Psoas muscle (tissue), 7 donors: ENCODE measurements at regions not wholly inside any gene's neighbourhood (a gene's known extent, or its start where the extent isn't known, plus 50 kb on each side); places are given as distances from the start of the nearest gene placed in this dataset.

ENCODE experiments used
- ATAC-seq, 4 donors: fragments of 200-7000 bp; cut with Tn5 transposase; one replicate each; pipeline ENCODE4 v1.9.1; 2020; ENCODE audit warnings: moderate library complexity in 3 of 4, mild to moderate bottlenecking in 2 of 4
- DNase-seq, 2 donors: peaks; one replicate each; pipeline ENCODE4 v3.0.0-alpha.2; 2020
- H3K27ac ChIP-seq: fragments of 200-600 bp; one replicate; pipeline ENCODE4 v1.8.0; 2022
- H3K27me3 ChIP-seq, 3 donors: fragments of 200-600 bp in 1 of 3; one replicate each; pipeline versions ENCODE4 v1.6.1 to v1.8.0; 2013 to 2022; ENCODE audit warnings: low read length in 2 of 3, mild to moderate bottlenecking in 2 of 3, moderate library complexity in 1 of 3; ENCODE audit not compliant: insufficient read depth in 3 of 3
- H3K36me3 ChIP-seq, 2 donors: fragments of 200-600 bp in 1 of 2; one replicate each; pipeline versions ENCODE4 v1.6.1 to v1.8.0; 2013 to 2022; ENCODE audit warnings: low read depth in 1 of 2, mild to moderate bottlenecking in 1 of 2, moderate library complexity in 1 of 2; ENCODE audit not compliant: insufficient read depth in 1 of 2
- H3K4me1 ChIP-seq: fragments of 200-600 bp; one replicate; pipeline ENCODE4 v1.8.0; 2022
- H3K4me3 ChIP-seq: fragments of 200-600 bp; one replicate; pipeline ENCODE4 v1.8.0; 2022; ENCODE audit warnings: mild to moderate bottlenecking
- H3K9me3 ChIP-seq: fragments of 200-600 bp; one replicate; pipeline ENCODE4 v1.8.0; 2022
- CTCF ChIP-seq: fragments of 200-600 bp; IDR thresholded peaks from one replicate; pipeline ENCODE4 v1.8.0; 2022; ENCODE audit warnings: antibody characterized with exemption
- WGBS, 3 donors: extraction: QIAGEN DNeasy Blood & Tissue Kit; methylation state at CpG; one replicate each; pipeline versions ENCODE4 v1.1.6 to v1.1.7; 2013; 5-methylcytosine and 5-hydroxymethylcytosine counted together
- intact Hi-C, 2 donors: fragments of 100-400 bp; cut with DNase I; formaldehyde crosslinking; loops; one replicate each; pipeline versions ENCODE4 v1.11.0 to v1.14.2; 2022
- donor health status: healthy with polysubstance abuse.
- donor health status: DM: no; HTN: no; CAD: no; lungs with moderate emphysema.
- donor health status: Bipolar disorder and iron deficiency.
- donor health status: healthy.
- donor health status: DM: yes; HTN: yes; CAD: no.
- donor health status: DM: no; HTN: no; CAD: no.
- donor health status: DM: yes; HTN: yes; CAD: no.

DNA sequence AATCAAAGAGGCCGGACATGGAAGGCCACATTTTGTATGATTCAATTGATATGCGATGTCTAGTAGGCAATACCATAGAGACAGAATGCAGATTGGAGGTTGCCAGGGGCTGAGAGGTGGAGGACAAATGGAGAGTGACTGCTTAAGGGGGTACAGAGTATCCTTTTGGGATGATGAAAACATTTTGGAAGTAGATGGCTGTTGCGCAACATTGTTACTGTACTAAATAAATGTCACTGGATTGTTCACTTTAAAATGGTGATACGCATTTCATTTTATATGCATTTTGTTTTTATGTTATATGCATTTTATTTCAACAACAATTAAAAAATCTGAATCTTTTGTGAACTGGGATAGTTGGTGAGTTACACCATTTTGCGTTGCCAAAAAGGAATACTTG is 99.7 kb upstream of the AGBL1 start:
- 97 to 98% (median 98%) methylated on average over 5 of the region's 5 CpGs for WGBS, 3 donors
- intact Hi-C loops: no loop called here

DNA sequence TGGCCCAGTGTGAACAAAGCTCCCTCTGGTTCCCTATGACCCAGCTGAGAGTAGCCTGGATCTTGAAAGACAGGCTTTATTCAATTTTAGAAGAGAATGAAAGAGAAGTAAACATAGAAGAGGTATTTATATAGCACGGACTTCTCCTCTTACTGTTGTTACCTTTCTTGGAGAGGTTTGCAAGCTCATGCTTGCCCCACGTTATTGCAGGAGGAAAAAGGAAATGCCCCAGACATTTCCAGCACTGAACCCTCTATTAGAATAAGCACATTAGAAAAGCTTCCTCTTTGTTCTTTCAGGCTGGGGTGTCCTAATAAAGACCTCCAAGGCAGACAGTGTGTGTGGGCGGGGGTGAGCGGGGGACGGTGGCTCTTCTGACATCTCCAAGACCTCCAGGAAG is 98.7 kb upstream of the AGBL1 start:
- Histone ChIP-seq H3K27ac (no peak overlapping the region), H3K9me3 (no peaks in the 10 kb centered on the region), H3K4me1 (no peaks in the 10 kb centered on the region), H3K4me3 (no peak overlapping the region), H3K36me3 (no peaks in the 10 kb centered on the region), H3K27me3 (no peaks in the 10 kb centered on the region)
- TF ChIP-seq CTCF: no peak
- WGBS, 3 donors: 69 to 78% (median 70%) methylated on average over 5 of the region's 5 CpGs
- ATAC-seq: no peak
- no peak for DNase-seq
- intact Hi-C loops: no loop called here

More for the DNA sequence above, 99.7 kb upstream of the AGBL1 start:
- peaks cover 5% of the 10 kb centered on the region for H3K4me1 ChIP-seq
- H3K36me3 ChIP-seq: no peaks in the 10 kb centered on the region
- no peaks in the 10 kb centered on the region for H3K9me3 ChIP-seq
- ATAC-seq (no peak), DNase-seq (no peak)
- no peaks in the 10 kb centered on the region for H3K27me3 ChIP-seq
- TF ChIP-seq CTCF: no peak
- no peak overlapping the region for H3K27ac ChIP-seq
- H3K4me3 ChIP-seq: no peak overlapping the region

DNA sequence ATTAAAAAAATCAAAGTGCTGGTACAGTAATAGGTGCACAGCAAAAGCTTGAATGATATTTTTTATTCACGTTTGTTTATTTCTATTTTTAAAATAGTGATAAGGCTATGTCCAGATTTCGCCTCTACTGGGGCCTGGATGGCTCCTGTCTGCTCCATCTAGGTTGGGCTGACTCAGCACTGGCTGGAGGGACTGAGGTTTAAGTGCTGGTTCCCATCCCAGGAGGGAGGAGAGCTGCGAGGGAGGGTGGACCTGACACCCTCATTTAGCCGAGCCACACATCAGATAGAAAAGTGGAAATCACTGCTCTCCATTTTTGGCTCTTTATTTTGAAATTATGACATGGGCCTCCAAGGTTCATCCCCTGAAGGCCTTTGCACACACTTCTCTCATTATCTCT is 95.4 kb upstream of the AGBL1 start:
- DNase-seq (no peak), ATAC-seq (no peak)
- Histone ChIP-seq H3K4me3 (no peak overlapping the region), H3K4me1 (no peaks in the 10 kb centered on the region), H3K27me3 (no peaks in the 10 kb centered on the region), H3K36me3 (no peaks in the 10 kb centered on the region), H3K27ac (no peak overlapping the region), H3K9me3 (no peaks in the 10 kb centered on the region)
- TF ChIP-seq CTCF: no peak
- intact Hi-C loops: no loop called here
- 17 to 38% (median 22%) methylated on average over 4 of the region's 4 CpGs for WGBS, 3 donors

- Histone ChIP-seq H3K9me3 (no peaks in the 10 kb centered on the region), H3K4me1 (no peaks in the 10 kb centered on the region), H3K36me3 (no peaks in the 10 kb centered on the region), H3K27me3 (no peaks in the 10 kb centered on the region), H3K27ac (no peak overlapping the region), H3K4me3 (no peak overlapping the region)
- 64 to 66% (median 65%) methylated on average over 4 of the region's 4 CpGs for WGBS, 3 donors
- DNase-seq (no peak), ATAC-seq (no peak)
- TF ChIP-seq CTCF: no peak
- intact Hi-C loops: no loop called here
Observed at GRCh38 chr15:85986116-85986515, 93.6 kb upstream of the AGBL1 start.

DNA sequence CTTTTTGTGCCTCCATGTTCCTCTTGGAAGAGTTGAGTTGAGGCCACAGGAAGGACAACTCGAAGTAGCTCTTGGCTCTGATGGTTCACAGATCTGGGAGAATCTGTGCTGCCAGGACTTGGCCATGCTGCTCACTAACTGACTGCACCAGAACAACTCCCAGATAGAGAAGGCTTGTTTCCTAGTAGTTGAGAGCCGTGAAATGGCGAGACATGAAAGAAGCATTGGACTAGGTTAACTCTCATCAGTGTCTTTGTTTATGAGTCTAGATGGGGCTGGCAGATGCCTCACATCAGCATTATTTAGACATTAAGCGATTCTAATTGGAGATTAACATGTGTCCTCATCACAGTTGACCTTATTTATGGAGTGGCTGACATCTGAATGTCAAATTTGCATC is 92.9 kb upstream of the AGBL1 start:
- Histone ChIP-seq H3K4me1 (no peaks in the 10 kb centered on the region), H3K4me3 (no peak overlapping the region), H3K9me3 (no peaks in the 10 kb centered on the region), H3K27ac (no peak overlapping the region), H3K27me3 (no peaks in the 10 kb centered on the region), H3K36me3 (no peaks in the 10 kb centered on the region)
- no peak for TF ChIP-seq CTCF
- intact Hi-C loops: no loop called here
- ATAC-seq (no peak), DNase-seq (no peak)
- 48 to 64% (median 53%) methylated on average over 4 of the region's 4 CpGs for WGBS, 3 donors
